ENCODE measurements at regions not wholly inside any gene's neighbourhood (a gene's known extent, or its start where the extent isn't known, plus 50 kb on each side); places are given as distances from the start of the nearest gene placed in this dataset.

GRCh38 chr4:30268370-30268769, 451.8 kb upstream of the PCDH7 start:
- TF ChIP-seq CTCF (IDR thresholded peaks at IDR 0.05), result no peak
- no peak for TF ChIP-seq POLR2A (IDR thresholded peaks at IDR 0.05)
- TF ChIP-seq POLR2AphosphoS5 (IDR thresholded peaks at IDR 0.05), result no peak
- no peak for TF ChIP-seq EP300 (IDR thresholded peaks at IDR 0.05; ENCODE audit: low read depth)
